ENCODE measurements at regions not wholly inside any gene's neighbourhood (a gene's known extent, or its start where the extent isn't known, plus 50 kb on each side); places are given as distances from the start of the nearest gene placed in this dataset.

GRCh38 chr10:2858452-2858851 is 208.9 kb upstream of the PFKP start:
- no peak for DNase-seq (ENCODE audit: low spot score)

GRCh38 chr10:2856598-2856997 is 210.8 kb upstream of the PFKP start:
- DNase-seq (ENCODE audit: low spot score) = no peak

- no peak for DNase-seq (ENCODE audit: low spot score)
These were observed 214.6 kb upstream of the PFKP start for GRCh38 chr10:2852574-2853323.

GRCh38 chr10:2851566-2851965 is 215.8 kb upstream of the PFKP start:
- no peak for DNase-seq (ENCODE audit: low spot score)

GRCh38 chr10:2850202-2850601 is 217.1 kb upstream of the PFKP start:
- no peak for DNase-seq (ENCODE audit: low spot score)

- DNase-seq (ENCODE audit: low spot score) = no peak
These were observed 222.4 kb upstream of the PFKP start for GRCh38 chr10:2844925-2845324.

- peak; percentile 24 for DNase-seq (ENCODE audit: low spot score)
These were observed 228.1 kb upstream of the PFKP start for GRCh38 chr10:2839081-2839725.

- no peak for DNase-seq (ENCODE audit: low spot score)
These were observed 229.7 kb upstream of the PFKP start for GRCh38 chr10:2837674-2838073.

- no peak for DNase-seq (ENCODE audit: low spot score)
These were observed 230.3 kb upstream of the PFKP start for GRCh38 chr10:2836921-2837662.

- no peak for DNase-seq (ENCODE audit: low spot score)
These were observed 233.1 kb upstream of the PFKP start for GRCh38 chr10:2834214-2834613.

- no peak for DNase-seq (ENCODE audit: low spot score)
These were observed 235.8 kb upstream of the PFKP start for GRCh38 chr10:2831509-2831908.

- DNase-seq (ENCODE audit: low spot score) = no peak
These were observed 238.6 kb upstream of the PFKP start for GRCh38 chr10:2828741-2829140.

- DNase-seq (ENCODE audit: low spot score) = no peak
These were observed 240.7 kb upstream of the PFKP start for GRCh38 chr10:2826675-2827074.

GRCh38 chr10:2825841-2826240 is 241.5 kb upstream of the PFKP start:
- no peak for DNase-seq (ENCODE audit: low spot score)

- DNase-seq (ENCODE audit: low spot score) = no peak
These were observed 249.3 kb upstream of the PFKP start for GRCh38 chr10:2817940-2818636.

GRCh38 chr10:2813693-2814092 is 253.7 kb upstream of the PFKP start:
- no peak for DNase-seq (ENCODE audit: low spot score)

- DNase-seq (ENCODE audit: low spot score) = no peak
These were observed 254.1 kb upstream of the PFKP start for GRCh38 chr10:2813286-2813685.

- DNase-seq (ENCODE audit: low spot score) = no peak
These were observed 254.7 kb upstream of the PFKP start for GRCh38 chr10:2812631-2813030.

- DNase-seq (ENCODE audit: low spot score) = no peak
These were observed 267.2 kb upstream of the PFKP start for GRCh38 chr10:2800178-2800577.

- DNase-seq (ENCODE audit: low spot score) = no peak
These were observed 268.9 kb upstream of the PFKP start for GRCh38 chr10:2798336-2799022.

GRCh38 chr10:2791774-2792443 is 275.4 kb upstream of the PFKP start:
- no peak for DNase-seq (ENCODE audit: low spot score)

Measured in pons (tissue), 1 donor.